HCT116 (cell line): ENCODE measurements at regions not wholly inside any gene's neighbourhood (a gene's known extent, or its start where the extent isn't known, plus 50 kb on each side); places are given as distances from the start of the nearest gene placed in this dataset.

Experiments
- ATAC-seq: fragments of 200-7000 bp; cut with Tn5 transposase; 2 replicates; pipeline ENCODE4 v1.9.1; 2020; ENCODE audit warnings: mild to moderate bottlenecking, moderate library complexity
- BruUV-seq: library from RNA; stranded (reverse); fragments of 400-500 nt; replicated peaks from 2 replicates; lab custom pipeline; 2021; lab: Mats Ljungman, UMichigan
- CTCF ChIA-PET: fragments of 300-600 bp; sonication (Branson Sonifier 250); formaldehyde crosslinking; loops from one replicate; lab custom pipeline; 2021; ENCODE audit warnings: antibody characterized with exemption; lab: Charles Lee
- POLR2A ChIA-PET: fragments of 300-600, 350-600 bp; sonication (Branson Sonifier 250); formaldehyde crosslinking; loops from one replicate; lab custom pipeline; 2021; ENCODE audit warnings: antibody characterized with exemption; lab: Charles Lee
- RAD21 ChIA-PET, 2 experiments: fragments of 300-600 bp; sonication (Branson Sonifier 250); formaldehyde crosslinking; loops; one replicate each; lab custom pipeline; 2023; ENCODE audit warnings: low total read pairs in 2 of 2; ENCODE audit not compliant: uncharacterized antibody in 2 of 2, unreplicated experiment in 2 of 2, low non-redundant PET in 1 of 2; lab: Charles Lee
- DNase-seq: peaks from one replicate; pipeline ENCODE4 v3.0.0-alpha.2; 2010; ENCODE audit warnings: low read depth, low spot score
- H2AFZ ChIP-seq: fragments of 200-600 bp; shearing (Covaris generic), sonication (generic); 2 replicates; pipeline ENCODE4 v1.6.1; 2017; ENCODE audit warnings: low read depth, mixed run types, mixed read lengths, antibody characterized with exemption, low read length; ENCODE audit not compliant: poor library complexity, severe bottlenecking
- H3K27ac ChIP-seq: 2 replicates; pipeline ENCODE4 v1.5.1; 2012; ENCODE audit warnings: low read depth, low read length
- H3K27me3 ChIP-seq: fragments of 200-600 bp; sonication (generic); 2 replicates; pipeline ENCODE4 v1.6.1; 2016; ENCODE audit warnings: mixed run types, low read length, mixed read lengths; ENCODE audit not compliant: insufficient read depth
- H3K36me3 ChIP-seq, 2 experiments: fragments of 200-500 bp in 1 of 2; fragments of 200-600 bp in 1 of 2; sonication (Bioruptor generic) in 1 of 2; sonication (generic) in 1 of 2; 2 replicates each; pipeline versions ENCODE4 v1.5.1 to v1.6.1; 2014 to 2016; ENCODE audit warnings: low read length in 2 of 2, inconsistent platforms in 1 of 2, mixed read lengths in 1 of 2, mixed run types in 1 of 2; ENCODE audit not compliant: insufficient read depth in 2 of 2, control insufficient read depth in 1 of 2
- H3K4me1 ChIP-seq, 2 experiments: fragments of 200-600 bp in 1 of 2; sonication (generic) in 1 of 2; 2 replicates each; pipeline versions ENCODE4 v1.5.1 to v1.6.1; 2012 to 2017; ENCODE audit warnings: low read length in 2 of 2, inconsistent platforms in 1 of 2, mild to moderate bottlenecking in 1 of 2, mixed read lengths in 1 of 2, mixed run types in 1 of 2, moderate library complexity in 1 of 2; ENCODE audit not compliant: insufficient read depth in 2 of 2, control insufficient read depth in 1 of 2
- H3K4me2 ChIP-seq: fragments of 200-600 bp; sonication (generic); 2 replicates; pipeline ENCODE4 v1.6.1; 2017; ENCODE audit warnings: mixed run types, low read length, mixed read lengths
- H3K4me3 ChIP-seq, 2 experiments: fragments of 200-600 bp in 1 of 2; sonication (generic) in 1 of 2; replicated peaks in 1 of 2; 2 replicates each; pipeline ENCODE4 v1.5.1; 2011 to 2016; ENCODE audit warnings: low read length in 2 of 2, control low read depth in 1 of 2, low read depth in 1 of 2, mild to moderate bottlenecking in 1 of 2, mixed read lengths in 1 of 2, mixed run types in 1 of 2
- H3K79me2 ChIP-seq: fragments of 200-600 bp; sonication (generic); 2 replicates; pipeline ENCODE4 v1.6.1; 2017; ENCODE audit warnings: mild to moderate bottlenecking, mixed run types, low read length, moderate library complexity, mixed read lengths; ENCODE audit not compliant: insufficient read depth
- H3K9ac ChIP-seq: fragments of 200-600 bp; sonication (generic); 2 replicates; pipeline ENCODE4 v1.6.1; 2016; ENCODE audit warnings: low read length, mixed read lengths
- H3K9me2 ChIP-seq: fragments of 200-600 bp; sonication (generic), shearing (Covaris generic); 2 replicates; pipeline ENCODE4 v1.6.1; 2017; ENCODE audit warnings: mixed run types, mild to moderate bottlenecking, moderate library complexity; ENCODE audit not compliant: insufficient read depth
- H3K9me3 ChIP-seq, 2 experiments: fragments of 200-500 bp in 1 of 2; fragments of 200-600 bp in 1 of 2; sonication (Bioruptor generic) in 1 of 2; sonication (generic) in 1 of 2; 2 replicates each; pipeline ENCODE4 v1.6.1; 2014 to 2017; ENCODE audit warnings: low read length in 2 of 2, mixed read lengths in 2 of 2, inconsistent platforms in 1 of 2, low read depth in 1 of 2, mild to moderate bottlenecking in 1 of 2, mixed run types in 1 of 2, moderate library complexity in 1 of 2; ENCODE audit not compliant: control insufficient read depth in 1 of 2, insufficient read depth in 1 of 2
- H4K20me1 ChIP-seq: fragments of 200-600 bp; sonication (generic), shearing (Covaris generic); 2 replicates; pipeline ENCODE4 v1.6.1; 2017; ENCODE audit warnings: mixed run types, mild to moderate bottlenecking, moderate library complexity; ENCODE audit not compliant: insufficient read depth
- CTCF ChIP-seq, 3 experiments: fragments of 200-600 bp in 1 of 3; sonication (generic) in 1 of 3; IDR thresholded peaks in 2 of 3; conservative IDR thresholded peaks in 1 of 3; 2 replicates each; pipeline ENCODE4 v1.5.1; 2012 to 2017; ENCODE audit warnings: low read depth in 2 of 3, low read length in 2 of 3, antibody characterized with exemption in 1 of 3, borderline replicate concordance in 1 of 3, control low read depth in 1 of 3, mild to moderate bottlenecking in 1 of 3, mixed read lengths in 1 of 3, mixed run types in 1 of 3, moderate library complexity in 1 of 3; ENCODE audit not compliant: insufficient read depth in 1 of 3
- EGR1 ChIP-seq: IDR thresholded peaks from 2 replicates; pipeline ENCODE4 v1.6.1; 2012; ENCODE audit warnings: low read depth
- ELF1 ChIP-seq: IDR thresholded peaks from 2 replicates; pipeline ENCODE4 v1.6.1; 2012; ENCODE audit warnings: low read depth, borderline replicate concordance
- EZH2phosphoT487 ChIP-seq: fragments of 200-600 bp; IDR thresholded peaks from 2 replicates; pipeline ENCODE4 v1.6.1; 2018; ENCODE audit warnings: antibody characterized with exemption, borderline replicate concordance
- FOSL1 ChIP-seq: IDR thresholded peaks from 2 replicates; pipeline ENCODE4 v1.6.1; 2012; ENCODE audit warnings: low read depth
- MAX ChIP-seq: IDR thresholded peaks from 2 replicates; pipeline ENCODE4 v1.6.1; 2012
- POLR2AphosphoS5 ChIP-seq: IDR thresholded peaks from 2 replicates; pipeline ENCODE4 v1.6.1; 2011; ENCODE audit warnings: mild to moderate bottlenecking, low read depth, low read length, moderate library complexity
- RAD21 ChIP-seq: IDR thresholded peaks from 2 replicates; pipeline ENCODE4 v1.6.1; 2012; ENCODE audit warnings: low read depth, mild to moderate bottlenecking
- SIN3A ChIP-seq: IDR thresholded peaks from 2 replicates; pipeline ENCODE4 v1.6.1; 2012; ENCODE audit warnings: low read depth
- SP1 ChIP-seq: IDR thresholded peaks from 2 replicates; pipeline ENCODE4 v1.6.1; 2012; ENCODE audit warnings: low read depth
- SRF ChIP-seq: IDR thresholded peaks from 2 replicates; pipeline ENCODE4 v1.6.1; 2012; ENCODE audit warnings: low read depth
- TCF7L2 ChIP-seq: IDR thresholded peaks from 2 replicates; pipeline ENCODE4 v1.7.0; 2011; ENCODE audit warnings: borderline replicate concordance, inconsistent platforms; ENCODE audit not compliant: insufficient read depth, insufficient read length; ENCODE audit errors: extremely low read depth
- YY1 ChIP-seq: IDR thresholded peaks from 2 replicates; pipeline ENCODE4 v1.6.1; 2011; ENCODE audit warnings: low read length, low read depth, moderate library complexity, mild to moderate bottlenecking; ENCODE audit not compliant: insufficient replicate concordance; ENCODE audit errors: extremely low read depth
- ZBTB33 ChIP-seq: IDR thresholded peaks from 2 replicates; pipeline ENCODE4 v1.6.1; 2011; ENCODE audit warnings: mild to moderate bottlenecking, low read length, moderate library complexity; ENCODE audit not compliant: insufficient replicate concordance; ENCODE audit errors: extremely low read depth
- ZNF274 ChIP-seq: fragments of 200-500 bp; sonication (Bioruptor generic); IDR thresholded peaks from 2 replicates; pipeline ENCODE4 v1.6.1; 2014; ENCODE audit warnings: mild to moderate bottlenecking, low read depth, low read length, inconsistent platforms
- intact Hi-C: fragments of 100-400 bp; cut with micrococcal nuclease; formaldehyde crosslinking; loops from 2 replicates; pipeline ENCODE4 v1.10.0; 2022

- Histone ChIP-seq H3K36me3 (no peaks in the 10 kb centered on the region), H4K20me1 (no peaks in the 10 kb centered on the region)
- no peak for TF ChIP-seq POLR2AphosphoS5
- TF ChIP-seq, all 23 proteins: peak for 0
- ChIA-PET RAD21 (no interaction called here), POLR2A (no interaction called here), CTCF (no interaction called here)
- no peak overlapping the region for H2AFZ ChIP-seq
- ATAC-seq (no peak), DNase-seq (no peak)
- no peak overlapping the region for H3K27ac ChIP-seq
- no peaks in the 10 kb centered on the region for H3K4me1 ChIP-seq
- no peaks in the 10 kb centered on the region for H3K9me3 ChIP-seq
- BruUV-seq: no TSS peak
- no peaks in the 10 kb centered on the region for H3K79me2 ChIP-seq
- intact Hi-C loops: no loop called here
- H3K9ac ChIP-seq: no peak overlapping the region
- H3K27me3 ChIP-seq: no peaks in the 10 kb centered on the region
- no peak overlapping the region for H3K4me2 ChIP-seq
- H3K9me2 ChIP-seq: no peaks in the 10 kb centered on the region
- H3K4me3 ChIP-seq: no peak overlapping the region
These were observed 93.2 kb upstream of the ADAMTS2 start for GRCh38 chr5:179438461-179438860.

- intact Hi-C loops: no loop called here
- Histone ChIP-seq H4K20me1 (no peaks in the 10 kb centered on the region), H3K36me3 (no peaks in the 10 kb centered on the region), H3K9ac (no peak overlapping the region), H3K9me3 (no peaks in the 10 kb centered on the region), H3K4me1 (no peaks in the 10 kb centered on the region), H3K27ac (no peak overlapping the region), H2AFZ (no peak overlapping the region), H3K4me2 (no peak overlapping the region), H3K4me3 (no peak overlapping the region), H3K79me2 (no peaks in the 10 kb centered on the region), H3K9me2 (no peaks in the 10 kb centered on the region), H3K27me3 (no peaks in the 10 kb centered on the region)
- DNase-seq (no peak), ATAC-seq (no peak)
- ChIA-PET POLR2A (no interaction called here), CTCF (no interaction called here), RAD21 (no interaction called here)
- TF ChIP-seq SRF: no peak
- no peak for TF ChIP-seq MAX
- TF ChIP-seq FOSL1: no peak
- TF ChIP-seq EGR1: no peak
- TF ChIP-seq RAD21: no peak
- TF ChIP-seq ZBTB33: no peak
- TF ChIP-seq YY1: no peak
- no peak for TF ChIP-seq ZNF274
- TF ChIP-seq EZH2phosphoT487: no peak
- no peak for TF ChIP-seq CTCF (IDR thresholded peaks at IDR 0.05 in 2 of 3, conservative IDR thresholded peaks at IDR 0.05 in 1 of 3; ENCODE audit: borderline replicate concordance in 1 of 3, insufficient read depth in 1 of 3, low read depth in 2 of 3, low read length in 2 of 3)
- TF ChIP-seq SP1: no peak
- TF ChIP-seq SIN3A: no peak
- no peak for TF ChIP-seq POLR2AphosphoS5
- no peak for TF ChIP-seq ELF1
- TF ChIP-seq TCF7L2: no peak
- BruUV-seq: no TSS peak
These were observed 92.8 kb upstream of the ADAMTS2 start for GRCh38 chr5:179438011-179438441.
